Central memory CD8-positive, alpha-beta T cell (primary cell): ENCODE measurements at regions not wholly inside any gene's neighbourhood (a gene's known extent, or its start where the extent isn't known, plus 50 kb on each side); places are given as distances from the start of the nearest gene placed in this dataset.

Experiments used
- ATAC-seq: fragments of 150-1000 bp; cut with Tn5 transposase; replicated peaks from 2 replicates; pipeline ENCODE4 v1.10.0; 2022; ENCODE audit warnings: mild to moderate bottlenecking, moderate FRiP score, moderate number of reproducible peaks; ENCODE audit not compliant: poor library complexity, severe bottlenecking; ENCODE audit errors: extremely low read depth
- DNase-seq, 2 donors: peaks; one replicate each; pipeline ENCODE4 v3.0.0; 2021; ENCODE audit warnings: low spot score in 2 of 2
- H3K27ac Mint-ChIP-seq: one replicate; pipeline ENCODE4 v1.8.0; 2022; ENCODE audit warnings: low read depth, mild to moderate bottlenecking, moderate library complexity, mixed read lengths
- H3K27me3 Mint-ChIP-seq: one replicate; pipeline ENCODE4 v1.8.0; 2022; ENCODE audit warnings: mixed read lengths
- H3K36me3 Mint-ChIP-seq: one replicate; pipeline ENCODE4 v1.8.0; 2022; ENCODE audit warnings: mild to moderate bottlenecking, moderate library complexity, mixed read lengths; ENCODE audit not compliant: insufficient read depth
- H3K4me1 Mint-ChIP-seq: one replicate; pipeline ENCODE4 v1.8.0; 2022; ENCODE audit warnings: mixed read lengths
- H3K4me3 Mint-ChIP-seq: one replicate; pipeline ENCODE4 v1.8.0; 2022; ENCODE audit warnings: mild to moderate bottlenecking, moderate library complexity, mixed read lengths
- H3K9me3 Mint-ChIP-seq: one replicate; pipeline ENCODE4 v1.8.0; 2022; ENCODE audit warnings: mixed read lengths

DNA sequence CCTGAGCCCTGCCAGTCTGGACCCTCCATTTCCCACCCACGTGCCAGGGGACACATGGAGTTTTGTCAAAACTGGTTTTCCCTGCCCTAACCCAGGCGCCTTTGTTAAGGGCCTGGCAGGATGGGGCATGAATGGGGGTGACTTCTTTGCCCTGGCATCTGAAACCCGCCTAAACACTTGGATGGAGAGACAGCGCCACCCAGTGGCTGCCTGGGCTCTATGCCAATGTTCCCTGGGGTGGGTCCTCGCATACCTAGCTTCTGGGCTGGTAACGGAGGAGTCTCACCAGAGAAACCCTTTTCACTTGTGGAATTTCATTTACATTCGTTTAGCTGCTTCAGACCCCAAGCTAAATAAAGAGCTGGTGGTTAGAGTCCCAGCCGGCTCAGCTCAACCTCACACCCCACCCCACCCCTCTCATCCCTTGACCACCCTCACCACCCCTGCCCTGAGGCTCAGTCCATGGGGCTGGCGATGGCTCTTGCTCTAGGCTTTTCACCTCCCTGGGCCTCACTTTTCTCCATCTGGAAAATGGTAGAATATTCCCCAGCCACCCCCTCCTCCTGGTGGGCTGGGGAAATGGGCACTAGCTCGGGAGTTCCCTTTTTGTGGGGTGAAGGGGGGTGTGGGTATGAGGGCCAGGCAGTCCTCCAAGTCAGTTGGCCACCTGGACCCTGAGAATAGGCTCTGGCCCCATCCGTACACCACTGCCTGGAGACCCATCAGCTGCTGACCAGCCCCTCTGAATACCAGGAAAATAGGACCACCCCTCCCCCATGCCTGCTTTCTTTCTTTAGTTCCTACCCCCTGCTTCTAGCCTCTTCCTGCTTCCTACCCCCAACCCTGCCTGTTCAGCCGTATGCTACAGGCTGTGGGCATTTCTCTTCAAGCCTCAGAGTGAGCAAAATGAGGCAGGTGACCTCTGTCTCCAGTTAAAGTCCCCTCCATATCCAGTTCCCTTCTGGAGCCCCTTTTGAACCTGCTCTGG is 57.1 kb upstream of the PJA1 start:
- no peaks in the 10 kb centered on the region for H3K36me3 Mint-ChIP-seq
- no peaks in the 10 kb centered on the region for H3K27me3 Mint-ChIP-seq
- H3K9me3 Mint-ChIP-seq, result no peaks in the 10 kb centered on the region
- no peak overlapping the region for H3K4me3 Mint-ChIP-seq
- peak overlapping the region; percentile 55 for H3K27ac Mint-ChIP-seq
- ATAC-seq, result peak; percentile 67
- H3K4me1 Mint-ChIP-seq, result no peaks in the 10 kb centered on the region
- peak; percentile 47 to 55 for DNase-seq

DNA sequence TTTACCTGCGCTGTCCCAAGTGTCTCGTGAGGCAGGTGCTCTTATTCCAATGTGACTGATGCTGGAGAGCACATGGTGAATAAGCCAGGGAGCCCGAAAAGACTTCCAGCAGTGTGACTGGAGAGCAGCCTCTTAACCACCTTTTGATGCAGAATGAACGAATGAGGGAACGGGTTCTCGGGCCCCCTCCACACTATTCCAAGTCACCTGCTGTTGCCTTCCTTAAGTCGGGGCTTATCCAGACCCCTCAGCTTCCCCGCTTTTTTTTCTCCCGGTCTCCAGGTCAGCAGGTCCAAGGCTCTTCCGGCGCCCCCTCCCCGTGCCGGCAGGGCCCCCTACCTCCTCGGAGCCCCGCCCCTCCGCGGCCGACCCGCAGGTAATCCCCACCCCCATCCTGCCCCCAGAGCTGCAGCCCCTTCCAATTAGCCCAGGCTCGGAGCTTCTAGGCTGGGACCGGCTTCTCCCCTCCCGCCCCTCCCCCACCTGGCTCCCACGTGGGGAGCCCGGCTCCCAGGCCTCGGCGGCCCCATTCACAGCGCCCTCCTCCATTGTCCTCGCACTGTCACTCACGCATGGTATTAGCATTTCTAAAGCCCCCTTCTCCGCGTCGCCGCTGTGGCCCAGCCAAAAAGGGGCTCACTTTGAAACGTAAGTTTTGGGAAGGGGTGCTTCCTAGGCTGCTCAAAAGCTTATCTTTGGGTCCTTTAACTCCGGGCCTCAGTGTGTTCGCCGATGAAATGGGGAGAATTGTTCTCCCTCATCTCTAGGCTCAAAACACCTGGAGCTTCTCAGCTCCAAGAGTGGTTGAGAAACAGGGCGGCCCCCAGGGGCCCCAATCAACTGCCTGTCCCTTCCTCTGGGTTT is 56.2 kb upstream of the PJA1 start:
- Mint-ChIP-seq H3K4me1 (no peaks in the 10 kb centered on the region), H3K27ac (no peak overlapping the region), H3K36me3 (no peaks in the 10 kb centered on the region), H3K9me3 (no peaks in the 10 kb centered on the region), H3K27me3 (no peaks in the 10 kb centered on the region), H3K4me3 (no peak overlapping the region)
- no peak for ATAC-seq
- DNase-seq, result no peak

DNA sequence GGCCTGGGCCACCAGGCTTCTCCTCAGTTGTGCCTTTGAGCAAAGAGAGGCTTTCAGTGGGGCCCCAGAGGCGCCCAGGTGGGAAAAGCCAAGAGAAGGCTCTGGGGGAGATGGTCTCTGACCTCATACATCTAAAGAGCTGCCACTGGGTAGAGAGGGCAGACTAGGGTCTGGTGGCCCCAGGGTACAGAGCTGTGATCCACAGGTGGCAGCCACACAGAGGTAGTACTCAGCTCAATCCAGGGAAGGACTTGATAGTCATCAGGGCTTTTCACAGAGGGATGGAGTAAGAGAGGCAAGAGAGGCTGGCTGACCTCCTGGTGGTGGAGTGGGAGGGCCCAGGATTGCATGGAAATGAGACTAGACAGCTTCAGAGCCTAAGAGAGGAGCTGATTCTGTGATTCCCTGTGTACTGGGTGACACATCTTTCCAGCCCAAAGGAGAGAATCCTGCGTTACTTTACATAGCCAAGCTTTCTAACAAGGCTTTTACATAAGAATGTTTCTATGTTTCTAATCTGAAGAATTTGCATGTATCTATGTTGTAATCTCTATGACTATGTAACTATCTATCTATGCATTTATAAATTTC is 53.2 kb upstream of the PJA1 start:
- H3K4me1 Mint-ChIP-seq, result no peaks in the 10 kb centered on the region
- H3K9me3 Mint-ChIP-seq, result no peaks in the 10 kb centered on the region
- no peak overlapping the region for H3K4me3 Mint-ChIP-seq
- ATAC-seq (no peak), DNase-seq (no peak)
- no peaks in the 10 kb centered on the region for H3K27me3 Mint-ChIP-seq
- H3K27ac Mint-ChIP-seq, result no peak overlapping the region
- no peaks in the 10 kb centered on the region for H3K36me3 Mint-ChIP-seq

DNA sequence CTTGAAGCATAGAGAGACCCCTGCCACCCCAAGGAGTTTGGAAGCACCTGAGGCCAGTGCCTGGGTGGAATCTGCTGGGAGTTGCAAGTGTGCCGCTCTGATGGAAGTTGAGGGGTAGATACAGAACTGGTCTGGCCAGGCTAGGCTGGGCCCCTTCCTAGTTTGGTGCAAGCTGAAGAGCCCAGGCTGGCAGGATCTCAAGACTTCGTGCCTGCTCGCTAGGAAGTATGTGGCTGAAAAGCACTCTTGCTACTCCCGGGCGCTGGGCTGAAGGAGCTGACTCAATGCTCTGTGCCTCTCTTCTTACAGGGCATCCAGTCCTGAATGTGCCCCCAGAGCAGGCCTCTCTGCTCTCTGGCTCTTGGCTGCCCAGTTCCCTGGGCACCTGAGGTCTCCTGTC is 51.7 kb upstream of the PJA1 start:
- ATAC-seq, result no peak
- Mint-ChIP-seq H3K36me3 (no peaks in the 10 kb centered on the region), H3K27ac (no peak overlapping the region), H3K9me3 (no peaks in the 10 kb centered on the region), H3K4me1 (no peaks in the 10 kb centered on the region), H3K4me3 (no peak overlapping the region), H3K27me3 (no peaks in the 10 kb centered on the region)
- no peak for DNase-seq

DNA sequence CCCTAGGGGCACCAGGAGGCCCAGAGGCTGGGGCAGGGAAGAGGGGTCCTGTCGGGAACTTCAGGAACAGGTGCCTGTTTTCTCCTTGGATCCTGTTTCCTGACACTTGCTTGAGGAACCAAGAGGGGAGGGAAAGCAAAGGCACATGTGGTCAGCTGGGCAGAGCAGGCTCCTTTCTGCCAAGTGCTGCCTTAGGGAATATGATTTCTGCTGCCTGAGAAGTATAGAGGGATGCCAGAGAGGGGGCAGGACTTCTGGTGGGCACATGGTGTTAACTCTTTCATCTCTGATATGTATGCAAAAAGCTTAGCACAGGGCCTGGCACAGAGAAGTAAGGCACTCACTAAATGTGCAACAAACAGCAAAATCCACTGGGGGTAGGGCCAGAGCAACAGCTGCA is 51.2 kb upstream of the PJA1 start:
- Mint-ChIP-seq H3K9me3 (no peaks in the 10 kb centered on the region), H3K27me3 (no peaks in the 10 kb centered on the region), H3K36me3 (no peaks in the 10 kb centered on the region), H3K27ac (no peak overlapping the region), H3K4me3 (no peak overlapping the region), H3K4me1 (no peaks in the 10 kb centered on the region)
- DNase-seq (no peak), ATAC-seq (no peak)

DNA sequence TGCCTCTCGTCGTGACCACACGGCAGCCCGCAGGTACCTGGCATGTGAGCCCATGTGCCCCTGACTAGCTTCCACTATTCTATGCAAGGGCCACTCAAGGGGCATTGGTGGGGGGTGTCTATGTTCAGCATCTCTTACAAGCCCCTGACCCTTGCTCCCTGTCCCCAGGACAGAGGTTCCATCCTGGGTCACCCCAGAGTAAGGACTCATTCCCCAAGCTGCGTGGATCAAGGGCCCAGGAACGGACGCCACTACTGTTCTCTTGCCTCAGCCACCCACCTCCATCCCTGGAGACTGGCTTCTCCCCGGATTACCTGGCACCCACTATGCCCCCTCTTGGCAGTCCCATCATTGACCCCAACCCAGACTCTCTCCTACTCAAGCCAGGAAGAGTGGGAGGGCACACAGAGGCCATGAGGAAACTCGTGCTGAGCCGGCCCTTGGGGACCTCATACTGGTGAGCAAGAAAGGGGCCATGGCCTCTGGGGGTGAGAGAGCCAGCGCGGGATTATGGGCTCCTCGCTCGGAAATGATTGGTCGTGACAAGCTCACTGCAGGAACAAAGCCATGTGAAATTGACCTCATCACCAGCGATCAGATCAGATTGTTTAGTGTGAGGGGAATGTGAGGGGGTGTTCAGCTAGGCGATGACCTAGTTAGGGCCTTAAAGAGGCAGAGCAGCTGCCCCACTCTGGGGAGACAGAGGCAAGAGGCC is 50.1 kb upstream of the PJA1 start:
- Mint-ChIP-seq H3K4me1 (no peaks in the 10 kb centered on the region), H3K4me3 (no peak overlapping the region), H3K27me3 (no peaks in the 10 kb centered on the region), H3K27ac (no peak overlapping the region), H3K36me3 (no peaks in the 10 kb centered on the region), H3K9me3 (no peaks in the 10 kb centered on the region)
- ATAC-seq, result no peak
- no peak for DNase-seq
